ENCODE measurements at regions not wholly inside any gene's neighbourhood (a gene's known extent, or its start where the extent isn't known, plus 50 kb on each side); places are given as distances from the start of the nearest gene placed in this dataset.
"Not testable (repeated sequence)": the region's sequence is repeated elsewhere in the genome, so short reads cannot be mapped to it uniquely, and the experiment has no call there.

DNA sequence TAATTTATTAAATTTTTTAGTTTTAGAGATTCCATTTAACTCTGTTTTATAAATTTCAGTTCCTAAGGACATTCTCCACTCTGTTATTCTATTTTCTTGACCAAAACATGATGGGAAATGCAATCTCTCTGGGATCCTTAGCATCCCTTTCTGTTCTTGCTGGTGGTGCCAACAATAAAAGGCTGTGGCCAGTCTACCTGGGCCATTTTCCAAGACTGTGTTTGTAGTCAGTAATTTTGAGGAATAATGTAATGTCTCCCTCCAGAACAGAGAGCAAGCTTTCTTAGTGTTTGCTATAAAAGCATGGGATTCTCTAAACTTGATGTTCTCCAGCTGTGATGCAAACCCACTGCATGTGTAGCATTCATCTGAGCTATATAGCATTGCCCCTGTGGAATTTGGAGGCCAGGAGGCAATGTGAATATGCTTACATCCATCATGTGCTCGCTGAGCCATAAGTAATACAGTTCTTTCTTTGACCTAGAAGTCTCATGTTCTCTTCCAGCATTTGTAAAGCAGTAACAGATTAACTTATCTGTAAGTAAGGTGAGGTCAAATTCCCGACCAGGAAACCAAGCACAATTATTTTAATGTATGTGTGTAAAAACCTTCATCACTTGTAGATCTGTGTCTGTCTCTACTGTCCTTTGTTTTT lies 211.5 kb upstream of the TAS2R1 start:
- DNase-seq = no peak

DNA sequence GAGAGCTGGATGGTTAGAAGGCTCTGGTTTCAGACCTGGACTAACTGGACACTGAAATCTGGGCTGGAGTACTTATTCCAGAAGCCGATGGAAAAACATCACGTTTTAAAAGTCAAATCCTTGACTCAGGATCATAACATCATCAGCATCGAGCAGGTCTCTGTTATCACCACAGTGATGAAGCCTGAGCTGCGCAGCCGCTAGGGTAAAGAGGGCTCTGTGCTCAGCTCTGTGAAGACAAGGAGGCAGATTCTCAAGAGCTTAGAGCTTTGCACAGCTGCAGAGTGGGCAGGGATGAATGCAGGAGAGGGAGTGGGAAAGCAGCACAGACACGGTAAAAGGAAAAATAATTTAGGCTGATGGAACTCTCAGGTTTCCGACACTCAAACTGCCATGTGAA lies 208.8 kb upstream of the TAS2R1 start:
- DNase-seq = no peak

DNA sequence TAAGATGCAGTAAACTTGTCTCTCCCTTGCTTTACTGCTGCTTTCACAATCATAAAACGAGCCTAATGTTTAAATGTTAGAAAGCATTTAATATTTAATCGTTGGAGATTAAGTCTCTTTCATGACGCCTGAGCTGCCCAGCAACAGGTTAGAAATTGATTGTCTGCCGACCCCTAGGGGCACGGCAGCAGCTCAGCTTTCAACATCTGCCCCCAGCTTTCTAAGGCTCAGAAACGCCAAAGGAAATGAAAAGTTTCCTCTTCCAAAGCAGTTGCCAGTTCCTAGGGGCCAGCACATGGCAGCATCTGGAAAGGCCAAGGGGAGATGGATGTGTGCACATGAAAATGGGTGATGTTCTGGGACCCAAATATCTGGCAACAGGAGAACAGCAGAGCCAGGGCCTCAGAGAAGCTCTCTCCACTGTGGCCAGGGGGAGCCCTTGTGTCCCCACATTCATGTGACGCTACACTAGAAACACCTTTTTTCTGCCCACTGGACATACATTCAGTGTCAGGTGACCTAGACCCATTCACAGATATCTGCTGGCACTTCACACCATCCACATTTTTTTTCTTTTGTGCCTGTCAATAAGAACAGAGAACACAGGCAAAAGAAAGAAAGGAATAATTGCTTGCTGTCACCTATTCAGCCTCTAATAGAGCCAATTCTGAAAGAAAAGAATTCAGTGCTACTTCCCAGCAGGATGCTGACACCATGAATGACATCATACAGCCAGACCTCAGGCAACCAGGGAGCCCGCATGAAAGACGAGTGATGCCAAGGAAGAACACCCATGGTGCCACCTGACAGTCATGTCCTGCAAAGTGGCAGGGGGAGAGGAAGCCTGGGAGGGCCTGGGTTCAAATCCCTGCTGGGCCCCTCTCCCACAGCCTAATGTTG lies 205.0 kb upstream of the TAS2R1 start:
- DNase-seq = no peak

DNA sequence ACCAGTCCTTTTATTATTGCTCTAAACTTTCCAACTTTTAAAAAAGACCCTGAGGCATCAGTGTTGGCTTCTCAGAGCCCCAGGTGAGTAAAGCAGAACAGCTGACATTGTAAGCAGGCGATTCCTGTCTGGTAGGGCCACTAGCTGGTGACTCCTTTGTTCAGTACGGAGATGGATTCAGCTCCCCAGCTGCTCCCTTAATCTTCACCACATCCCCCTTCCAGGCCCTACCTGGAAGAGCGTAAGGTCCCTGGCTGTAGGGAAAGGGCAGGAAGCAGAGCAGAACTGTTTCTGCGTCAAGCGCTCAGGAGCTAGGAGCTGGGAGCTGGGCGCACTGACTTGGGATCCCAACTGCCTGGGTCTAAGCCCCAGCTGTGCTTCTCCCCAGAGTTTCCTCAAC lies 203.7 kb upstream of the TAS2R1 start:
- no peak for DNase-seq

DNA sequence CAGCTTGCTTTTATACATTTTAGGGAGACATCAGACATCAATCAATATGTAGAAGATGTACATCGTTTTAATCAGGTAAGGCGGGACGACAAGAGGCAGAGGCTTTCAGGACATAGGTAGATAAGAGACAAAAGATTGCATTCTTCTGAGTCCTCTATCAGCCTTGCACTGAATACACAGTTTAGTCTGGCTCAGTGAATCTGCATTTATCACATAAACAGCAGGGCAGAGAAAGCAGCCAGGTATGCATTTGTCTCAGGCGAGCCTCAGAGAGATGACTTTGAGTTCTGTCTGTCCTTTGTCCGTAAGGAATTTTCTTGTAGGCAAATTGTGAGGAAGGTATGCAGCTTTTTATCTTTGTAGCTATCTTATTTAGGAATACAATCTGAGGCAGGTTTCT lies 202.8 kb upstream of the TAS2R1 start:
- no peak for DNase-seq

DNA sequence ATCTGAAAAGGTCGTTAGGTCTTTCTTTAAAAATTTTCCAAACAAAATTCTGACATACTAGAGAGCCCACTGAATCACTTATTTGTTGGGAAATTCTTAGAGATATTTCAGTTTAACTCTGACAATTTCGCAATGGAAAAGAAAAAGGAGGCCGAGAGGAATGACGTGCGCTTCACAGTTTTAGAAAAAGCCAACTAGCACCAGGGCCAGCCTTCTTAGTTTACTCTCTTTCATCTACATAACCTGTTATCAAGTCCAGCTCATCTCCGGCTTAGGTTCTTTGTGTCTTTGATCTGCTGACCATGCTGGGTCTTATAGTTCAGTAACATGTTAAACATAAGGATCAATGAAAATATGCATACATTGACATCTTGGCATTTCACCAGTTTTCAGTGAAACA lies 201.7 kb upstream of the TAS2R1 start:
- DNase-seq = no peak

- DNase-seq = no peak
Measured at GRCh38 chr5:9830184-9830583, 200.0 kb upstream of the TAS2R1 start.

DNA sequence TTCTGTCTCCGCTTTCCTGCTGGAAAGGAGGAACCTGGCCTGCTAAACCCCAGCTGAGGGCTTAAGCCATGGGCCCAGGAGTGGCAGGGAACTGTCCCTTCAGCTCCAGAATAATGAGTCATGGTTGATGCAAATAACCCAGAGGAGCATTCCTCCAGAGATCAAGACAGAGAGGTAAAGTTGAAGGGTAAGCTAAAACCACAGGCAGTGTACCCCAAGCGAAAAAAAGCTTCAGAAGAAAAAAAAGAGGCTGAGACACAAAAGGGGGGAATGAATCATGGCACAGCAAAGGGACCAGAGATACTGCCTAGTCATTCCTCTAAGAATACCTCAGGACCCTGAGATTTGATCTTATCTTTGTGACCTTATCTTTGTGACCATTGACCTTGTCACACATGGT lies 199.5 kb upstream of the TAS2R1 start:
- no peak for DNase-seq

- peak; percentile 63 for DNase-seq
Measured at GRCh38 chr5:9820691-9821449, 190.7 kb upstream of the TAS2R1 start.

GRCh38 chr5:9818340-9818845 lies 188.2 kb upstream of the TAS2R1 start:
- no peak for DNase-seq

- DNase-seq = no peak
Measured at GRCh38 chr5:9817819-9818218, 187.7 kb upstream of the TAS2R1 start.

DNA sequence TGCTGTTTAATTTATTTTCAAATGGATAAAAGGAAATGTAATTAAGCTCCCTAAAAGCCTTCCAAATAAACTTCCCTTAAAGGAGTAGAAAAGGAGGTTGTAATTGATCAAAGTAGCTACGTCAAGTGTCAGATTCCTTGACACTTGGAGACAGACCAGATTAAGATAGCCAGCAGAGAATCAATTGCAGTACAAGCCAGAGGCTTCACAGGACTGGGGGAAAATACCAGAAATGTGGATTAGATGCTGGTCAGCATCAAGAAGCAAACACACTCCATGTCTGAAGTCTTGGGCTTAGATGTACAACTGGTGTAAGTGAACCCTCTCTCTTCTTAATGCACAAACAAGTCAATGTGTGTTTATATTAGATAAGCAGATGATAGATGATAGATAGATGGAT lies 184.9 kb upstream of the TAS2R1 start:
- no peak for DNase-seq

GRCh38 chr5:9813305-9813704 lies 183.2 kb upstream of the TAS2R1 start:
- no peak for DNase-seq

GRCh38 chr5:9807366-9807765 lies 177.2 kb upstream of the TAS2R1 start:
- not testable (repeated sequence) for DNase-seq

GRCh38 chr5:9801908-9802307 lies 171.8 kb upstream of the TAS2R1 start:
- no peak for DNase-seq

DNA sequence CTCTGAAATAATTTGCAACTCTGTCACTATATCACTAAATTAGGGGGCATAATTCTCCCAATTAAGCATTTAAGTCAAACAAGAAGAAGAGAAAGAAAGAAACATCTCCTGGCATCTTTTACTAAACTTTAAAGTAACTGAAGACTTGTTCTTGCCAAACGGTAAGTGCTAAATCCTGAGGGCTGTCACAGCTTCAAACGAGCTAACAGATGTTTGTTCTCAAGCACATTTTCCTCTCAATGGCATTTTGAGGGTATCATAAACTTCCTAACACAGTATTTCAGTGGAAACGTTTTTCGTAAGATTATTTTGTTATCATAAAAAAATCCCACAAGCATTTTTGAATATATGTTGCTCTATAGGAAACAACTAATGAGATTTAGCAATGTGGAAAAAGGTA lies 169.5 kb upstream of the TAS2R1 start:
- no peak for DNase-seq

DNA sequence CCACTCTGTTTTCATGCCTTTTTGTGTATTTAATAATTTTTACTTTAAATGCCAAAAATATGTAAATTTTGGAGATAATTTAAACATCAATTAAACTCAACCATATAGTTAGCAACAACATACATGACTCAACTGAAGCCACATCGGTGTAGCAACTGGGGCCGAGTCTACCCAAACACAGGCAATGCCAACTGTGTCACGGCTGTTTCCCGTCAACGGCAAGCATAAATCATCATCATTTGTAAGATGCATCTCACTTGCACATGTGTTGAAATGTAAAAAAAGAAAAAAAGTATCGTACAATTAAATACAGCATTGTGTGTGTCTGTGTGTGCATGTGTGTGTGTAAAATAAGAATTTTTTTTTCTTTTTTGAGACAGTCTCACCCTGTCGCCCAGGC lies 160.1 kb upstream of the TAS2R1 start:
- no peak for DNase-seq

- no peak for DNase-seq
Measured at GRCh38 chr5:9789777-9790176, 159.6 kb upstream of the TAS2R1 start.

GRCh38 chr5:9787861-9788600 lies 157.9 kb upstream of the TAS2R1 start:
- no peak for DNase-seq

DNA sequence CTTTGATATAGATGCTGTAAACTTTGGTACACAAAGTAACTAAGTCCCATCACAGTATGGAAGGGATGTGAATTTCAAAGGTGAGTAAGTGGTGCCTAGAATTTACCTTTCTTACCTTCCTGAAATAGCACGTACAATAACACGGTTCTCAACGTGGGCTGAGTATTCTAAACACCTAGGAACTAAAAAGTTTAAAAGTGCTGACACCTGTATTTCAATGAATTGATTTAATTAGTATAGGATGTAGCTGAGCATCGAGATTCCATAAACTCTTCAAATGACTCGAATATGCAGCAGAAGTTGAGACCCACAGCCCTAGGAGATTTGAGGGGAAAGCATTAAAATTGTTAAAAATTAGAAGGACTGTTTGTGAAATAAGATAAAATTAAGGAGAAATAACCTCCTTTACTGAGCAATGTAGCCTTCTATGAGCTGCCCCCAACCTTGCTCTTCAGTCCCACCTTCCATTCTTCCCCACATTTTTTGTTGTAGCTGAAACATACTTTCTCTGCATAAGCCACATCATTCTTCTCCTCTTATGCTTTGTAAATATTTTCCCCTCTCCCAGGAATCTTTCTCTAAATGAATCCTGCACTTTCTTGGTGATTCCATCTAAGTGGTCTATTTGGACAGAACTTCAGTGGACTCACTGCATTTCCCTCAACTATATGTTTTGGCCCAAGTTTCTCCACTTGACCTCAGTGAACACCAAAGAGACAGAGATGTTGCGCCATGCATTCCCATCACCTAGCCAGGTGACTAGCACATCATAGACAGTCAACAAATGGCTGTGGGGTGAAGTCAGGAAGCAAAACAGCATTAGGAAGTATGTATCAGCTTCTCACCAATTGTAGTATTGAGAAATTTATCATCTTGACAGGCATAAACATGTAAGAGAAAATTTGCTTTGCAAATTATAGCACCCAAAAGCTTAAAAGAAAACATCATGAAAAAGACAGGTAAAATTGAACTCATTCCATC lies 156.5 kb upstream of the TAS2R1 start:
- DNase-seq = no peak

DNA sequence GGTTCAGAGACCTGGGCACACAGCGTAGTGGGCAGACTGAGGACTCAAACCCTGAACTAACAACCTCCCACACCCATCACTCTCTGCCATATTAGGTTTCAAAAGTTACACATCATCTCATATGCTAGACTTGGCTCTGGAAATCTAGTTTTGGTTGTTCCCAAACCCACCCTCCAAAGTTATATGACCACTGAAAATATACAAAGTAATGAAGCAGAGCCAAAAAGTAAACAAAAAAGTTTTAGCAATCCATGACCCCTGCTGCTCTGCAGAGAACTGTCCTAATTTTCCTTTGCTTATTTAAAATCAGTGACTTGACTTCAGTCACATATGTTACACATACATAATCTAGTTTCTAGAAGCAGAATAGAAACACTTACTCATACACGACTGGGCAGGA lies 155.6 kb upstream of the TAS2R1 start:
- no peak for DNase-seq

DNA sequence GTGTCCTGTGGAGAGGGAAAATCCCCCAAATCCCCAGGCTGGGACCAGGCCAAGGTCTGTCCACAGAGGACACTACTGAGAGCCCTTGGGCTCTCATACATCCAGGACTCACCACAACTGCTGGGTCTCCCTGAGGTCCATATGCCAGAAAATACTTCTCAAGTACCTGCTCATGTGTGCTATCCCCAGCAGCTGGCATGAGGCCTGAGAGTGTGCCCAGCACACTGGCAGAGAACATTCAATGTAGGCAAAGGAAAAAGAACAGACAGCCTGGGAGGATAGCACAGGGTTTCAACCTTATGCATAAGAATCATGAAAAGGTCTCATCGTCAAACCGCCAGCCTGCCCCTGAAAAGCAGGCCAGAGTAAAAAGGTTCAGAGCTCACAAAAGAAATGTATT lies 154.1 kb upstream of the TAS2R1 start:
- no peak for DNase-seq

Measured in right forelimb (tissue), 1 donor.